Fibroblast of the aortic adventitia (primary cell): ENCODE measurements at regions not wholly inside any gene's neighbourhood (a gene's known extent, or its start where the extent isn't known, plus 50 kb on each side); places are given as distances from the start of the nearest gene placed in this dataset.

Experiments
- DNase-seq: peaks from one replicate; pipeline ENCODE4 v3.0.0-alpha.2; 2010; ENCODE audit warnings: low read depth
- H3K4me3 ChIP-seq: 2 replicates; pipeline ENCODE4 v1.5.1; 2011; ENCODE audit warnings: low read depth, mild to moderate bottlenecking, control low read depth, low read length, moderate library complexity
- CTCF ChIP-seq: IDR thresholded peaks from 2 replicates; pipeline ENCODE4 v1.5.1; 2011; ENCODE audit warnings: mild to moderate bottlenecking, low read length, control low read depth, inconsistent platforms; ENCODE audit not compliant: insufficient read depth

- no peak for DNase-seq
- no peak for TF ChIP-seq CTCF
These were observed 257.3 kb downstream of the GLI2 start for GRCh38 chr2:120992791-120993555.

GRCh38 chr2:120993661-120994060, 258.0 kb downstream of the GLI2 start:
- no peak overlapping the region for H3K4me3 ChIP-seq
- TF ChIP-seq CTCF = no peak
- no peak for DNase-seq

More at GRCh38 chr2:120992791-120993555, 257.3 kb downstream of the GLI2 start:
- no peak overlapping the region for H3K4me3 ChIP-seq

GRCh38 chr2:120994301-120994995, 258.8 kb downstream of the GLI2 start:
- TF ChIP-seq CTCF = no peak
- H3K4me3 ChIP-seq = no peak overlapping the region
- no peak for DNase-seq

GRCh38 chr2:120995152-120995551, 259.5 kb downstream of the GLI2 start:
- TF ChIP-seq CTCF = no peak
- no peak for DNase-seq
- no peak overlapping the region for H3K4me3 ChIP-seq

GRCh38 chr2:120995656-120996190, 260.1 kb downstream of the GLI2 start:
- no peak for TF ChIP-seq CTCF
- DNase-seq = no peak
- H3K4me3 ChIP-seq = no peak overlapping the region

GRCh38 chr2:120999377-121000097, 263.9 kb downstream of the GLI2 start:
- peak; percentile 39 for DNase-seq
- no peak for TF ChIP-seq CTCF
- H3K4me3 ChIP-seq = no peak overlapping the region
